Vagina (tissue), 2 donors: ENCODE measurements at regions not wholly inside any gene's neighbourhood (a gene's known extent, or its start where the extent isn't known, plus 50 kb on each side); places are given as distances from the start of the nearest gene placed in this dataset.

Source experiments
- POLR2A ChIP-seq, 2 donors: fragments of 450-650 bp; IDR thresholded peaks; one replicate each; pipeline ENCODE4 v1.6.1; 2017; ENCODE audit warnings: antibody characterized with exemption in 2 of 2, mild to moderate bottlenecking in 2 of 2, moderate library complexity in 2 of 2
- TF ChIP-seq, protein P1 (sequence below), 3 experiments: fragments of 450-650 bp in 2 of 3; fragments of 200-600 bp in 1 of 3; sonication (generic) in 1 of 3; IDR thresholded peaks; one replicate each; pipeline ENCODE4 v1.5.1; 2017 to 2019; ENCODE audit warnings: antibody characterized with exemption in 3 of 3, mild to moderate bottlenecking in 2 of 3, moderate library complexity in 2 of 3

DNA sequence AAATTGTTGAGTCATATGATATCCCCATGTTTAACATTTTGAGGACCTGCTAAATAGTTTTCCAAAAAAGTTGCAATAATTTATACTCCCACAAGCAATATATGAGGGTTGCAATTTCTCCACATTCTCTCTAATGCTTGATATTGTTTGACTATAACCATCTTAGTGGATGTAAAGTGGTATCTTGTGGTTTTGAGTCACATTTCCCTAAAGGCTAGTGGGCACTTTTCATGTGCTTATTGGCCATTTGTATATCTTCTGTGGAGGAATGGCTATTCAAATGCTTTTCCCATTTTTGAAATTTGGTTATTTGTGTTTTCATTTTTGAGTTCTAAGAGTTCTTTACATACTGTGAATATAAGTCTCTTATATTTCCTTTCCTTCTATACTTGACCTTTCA, 82.7 kb downstream of the SCG2 start:
- TF ChIP-seq, protein P1, sequence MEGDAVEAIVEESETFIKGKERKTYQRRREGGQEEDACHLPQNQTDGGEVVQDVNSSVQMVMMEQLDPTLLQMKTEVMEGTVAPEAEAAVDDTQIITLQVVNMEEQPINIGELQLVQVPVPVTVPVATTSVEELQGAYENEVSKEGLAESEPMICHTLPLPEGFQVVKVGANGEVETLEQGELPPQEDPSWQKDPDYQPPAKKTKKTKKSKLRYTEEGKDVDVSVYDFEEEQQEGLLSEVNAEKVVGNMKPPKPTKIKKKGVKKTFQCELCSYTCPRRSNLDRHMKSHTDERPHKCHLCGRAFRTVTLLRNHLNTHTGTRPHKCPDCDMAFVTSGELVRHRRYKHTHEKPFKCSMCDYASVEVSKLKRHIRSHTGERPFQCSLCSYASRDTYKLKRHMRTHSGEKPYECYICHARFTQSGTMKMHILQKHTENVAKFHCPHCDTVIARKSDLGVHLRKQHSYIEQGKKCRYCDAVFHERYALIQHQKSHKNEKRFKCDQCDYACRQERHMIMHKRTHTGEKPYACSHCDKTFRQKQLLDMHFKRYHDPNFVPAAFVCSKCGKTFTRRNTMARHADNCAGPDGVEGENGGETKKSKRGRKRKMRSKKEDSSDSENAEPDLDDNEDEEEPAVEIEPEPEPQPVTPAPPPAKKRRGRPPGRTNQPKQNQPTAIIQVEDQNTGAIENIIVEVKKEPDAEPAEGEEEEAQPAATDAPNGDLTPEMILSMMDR (IDR thresholded peaks at IDR 0.05): no peak
- TF ChIP-seq POLR2A (IDR thresholded peaks at IDR 0.05): no peak
